OCI-LY1 (cell line): ENCODE measurements at regions not wholly inside any gene's neighbourhood (a gene's known extent, or its start where the extent isn't known, plus 50 kb on each side); places are given as distances from the start of the nearest gene placed in this dataset.

Source experiments
- H2AFZ ChIP-seq: fragments of 200-600 bp; sonication (generic), shearing (Covaris generic); 2 replicates; pipeline ENCODE4 v1.6.0; 2014; ENCODE audit warnings: antibody characterized with exemption, mild to moderate bottlenecking, low read length
- H3F3A ChIP-seq: fragments of 200-600 bp; sonication (generic), shearing (Covaris generic); 2 replicates; pipeline ENCODE4 v1.6.0; 2014; ENCODE audit warnings: mild to moderate bottlenecking, antibody characterized with exemption, low read length, moderate library complexity; ENCODE audit not compliant: insufficient read depth
- H3K27ac ChIP-seq: fragments of 200-600 bp; sonication (generic); 2 replicates; pipeline ENCODE4 v1.5.1; 2014; ENCODE audit warnings: low read length, mixed run types, mild to moderate bottlenecking, low read depth; ENCODE audit not compliant: poor library complexity, severe bottlenecking
- H3K27me3 ChIP-seq: fragments of 200-600 bp; sonication (generic); 2 replicates; pipeline ENCODE4 v1.6.0; 2014; ENCODE audit warnings: antibody characterized with exemption, mild to moderate bottlenecking, low read length, moderate library complexity; ENCODE audit not compliant: insufficient read depth
- H3K36me3 ChIP-seq: fragments of 200-600 bp; sonication (generic); 2 replicates; pipeline ENCODE4 v1.6.1; 2014; ENCODE audit warnings: mild to moderate bottlenecking, antibody characterized with exemption, low read length, moderate library complexity, mixed read lengths; ENCODE audit not compliant: insufficient read depth
- H3K4me1 ChIP-seq: fragments of 200-600 bp; sonication (generic); 2 replicates; pipeline ENCODE4 v1.5.1; 2014; ENCODE audit warnings: mild to moderate bottlenecking, low read length, moderate library complexity; ENCODE audit not compliant: insufficient read depth, severe bottlenecking
- H3K4me2 ChIP-seq: fragments of 200-600 bp; sonication (generic), shearing (Covaris generic); 2 replicates; pipeline ENCODE4 v1.6.1; 2014; ENCODE audit warnings: low read length
- H3K4me3 ChIP-seq: fragments of 200-600 bp; sonication (generic); 2 replicates; pipeline ENCODE4 v1.5.1; 2014; ENCODE audit warnings: low read length, low read depth, mild to moderate bottlenecking, mixed read lengths; ENCODE audit not compliant: poor library complexity, severe bottlenecking
- H3K79me2 ChIP-seq: fragments of 200-600 bp; shearing (Covaris generic); 2 replicates; pipeline ENCODE4 v1.6.1; 2016; ENCODE audit warnings: mixed run types, low read length, mixed read lengths; ENCODE audit not compliant: insufficient read depth
- H3K9ac ChIP-seq: fragments of 200-600 bp; sonication (generic), shearing (Covaris generic); 2 replicates; pipeline ENCODE4 v1.6.1; 2014; ENCODE audit warnings: mild to moderate bottlenecking, low read length, mixed read lengths
- H3K9me2 ChIP-seq: fragments of 200-600 bp; sonication (generic), shearing (Covaris generic); 2 replicates; pipeline ENCODE4 v1.6.1; 2014; ENCODE audit warnings: low read depth, mild to moderate bottlenecking, low read length, mixed read lengths
- H3K9me3 ChIP-seq: fragments of 200-600 bp; shearing (Covaris generic); 2 replicates; pipeline ENCODE4 v1.6.1; 2014; ENCODE audit warnings: low read length, mixed read lengths
- H4K20me1 ChIP-seq: fragments of 200-600 bp; sonication (generic), shearing (Covaris generic); 2 replicates; pipeline ENCODE4 v1.6.0; 2016; ENCODE audit warnings: mild to moderate bottlenecking, low read length; ENCODE audit not compliant: insufficient read depth
- EZH2 ChIP-seq: fragments of 200-600 bp; sonication (generic), shearing (Covaris generic); IDR thresholded peaks from 2 replicates; pipeline ENCODE4 v1.8.0; 2017; ENCODE audit warnings: borderline replicate concordance, mixed run types, mild to moderate bottlenecking, antibody characterized with exemption, low read length, moderate library complexity, mixed read lengths
- TF ChIP-seq, protein P1 (sequence below): fragments of 200-600 bp; sonication (generic), shearing (Covaris generic); IDR thresholded peaks from 2 replicates; pipeline ENCODE4 v1.5.1; 2017; ENCODE audit warnings: mild to moderate bottlenecking, antibody characterized with exemption, low read length, moderate library complexity, mixed read lengths

DNA sequence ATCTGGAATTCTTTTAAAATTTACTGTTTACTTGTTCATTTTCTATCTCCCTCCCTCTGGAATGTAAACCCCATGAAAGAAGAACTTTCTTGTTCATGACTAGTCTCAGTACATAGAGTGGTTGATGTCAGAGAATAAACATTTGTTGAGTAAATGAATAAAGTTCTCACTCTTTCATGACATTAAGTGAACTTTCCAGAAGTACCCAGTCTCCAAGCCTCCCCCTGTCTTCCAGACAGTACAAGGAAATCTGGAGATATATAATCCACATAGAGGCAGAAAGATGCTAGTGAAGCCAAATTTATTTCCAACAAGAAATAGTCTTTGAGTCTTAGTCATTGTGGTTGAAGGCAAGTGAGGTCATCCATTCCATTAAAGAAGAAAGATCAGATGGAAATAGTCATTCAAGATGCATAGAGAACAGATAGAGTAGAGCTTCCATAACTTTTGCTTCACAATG, 71.5 kb upstream of the GALNT15 start:
- no peak overlapping the region for H3K4me2 ChIP-seq
- no peaks in the 10 kb centered on the region for H3K9me2 ChIP-seq
- H3K4me1 ChIP-seq, result no peaks in the 10 kb centered on the region
- H2AFZ ChIP-seq, result no peak overlapping the region
- no peak overlapping the region for H3K27ac ChIP-seq
- H3F3A ChIP-seq, result no peaks in the 10 kb centered on the region
- no peaks in the 10 kb centered on the region for H3K9me3 ChIP-seq
- TF ChIP-seq, protein P1, sequence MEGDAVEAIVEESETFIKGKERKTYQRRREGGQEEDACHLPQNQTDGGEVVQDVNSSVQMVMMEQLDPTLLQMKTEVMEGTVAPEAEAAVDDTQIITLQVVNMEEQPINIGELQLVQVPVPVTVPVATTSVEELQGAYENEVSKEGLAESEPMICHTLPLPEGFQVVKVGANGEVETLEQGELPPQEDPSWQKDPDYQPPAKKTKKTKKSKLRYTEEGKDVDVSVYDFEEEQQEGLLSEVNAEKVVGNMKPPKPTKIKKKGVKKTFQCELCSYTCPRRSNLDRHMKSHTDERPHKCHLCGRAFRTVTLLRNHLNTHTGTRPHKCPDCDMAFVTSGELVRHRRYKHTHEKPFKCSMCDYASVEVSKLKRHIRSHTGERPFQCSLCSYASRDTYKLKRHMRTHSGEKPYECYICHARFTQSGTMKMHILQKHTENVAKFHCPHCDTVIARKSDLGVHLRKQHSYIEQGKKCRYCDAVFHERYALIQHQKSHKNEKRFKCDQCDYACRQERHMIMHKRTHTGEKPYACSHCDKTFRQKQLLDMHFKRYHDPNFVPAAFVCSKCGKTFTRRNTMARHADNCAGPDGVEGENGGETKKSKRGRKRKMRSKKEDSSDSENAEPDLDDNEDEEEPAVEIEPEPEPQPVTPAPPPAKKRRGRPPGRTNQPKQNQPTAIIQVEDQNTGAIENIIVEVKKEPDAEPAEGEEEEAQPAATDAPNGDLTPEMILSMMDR, result no peak
- no peak for TF ChIP-seq EZH2
- no peaks in the 10 kb centered on the region for H4K20me1 ChIP-seq
- no peak overlapping the region for H3K9ac ChIP-seq
- H3K79me2 ChIP-seq, result no peaks in the 10 kb centered on the region
- no peaks in the 10 kb centered on the region; the same call in 1 of the 2 replicates for H3K27me3 ChIP-seq
- H3K4me3 ChIP-seq, result no peak overlapping the region
- H3K36me3 ChIP-seq, result no peaks in the 10 kb centered on the region

- Histone ChIP-seq H3K27ac (no peak overlapping the region), H3K9me2 (no peaks in the 10 kb centered on the region), H3K27me3 (no peaks in the 10 kb centered on the region; the same call in 1 of the 2 replicates), H3K4me3 (no peak overlapping the region), H3K9me3 (no peaks in the 10 kb centered on the region), H3F3A (no peaks in the 10 kb centered on the region), H4K20me1 (no peaks in the 10 kb centered on the region), H3K4me2 (no peak overlapping the region), H3K79me2 (no peaks in the 10 kb centered on the region), H3K9ac (no peak overlapping the region), H3K4me1 (no peaks in the 10 kb centered on the region), H3K36me3 (no peaks in the 10 kb centered on the region), H2AFZ (no peak overlapping the region)
- TF ChIP-seq, protein P1, result no peak
- TF ChIP-seq EZH2, result no peak
Observed at GRCh38 chr3:16103472-16103871, 71.0 kb upstream of the GALNT15 start.

DNA sequence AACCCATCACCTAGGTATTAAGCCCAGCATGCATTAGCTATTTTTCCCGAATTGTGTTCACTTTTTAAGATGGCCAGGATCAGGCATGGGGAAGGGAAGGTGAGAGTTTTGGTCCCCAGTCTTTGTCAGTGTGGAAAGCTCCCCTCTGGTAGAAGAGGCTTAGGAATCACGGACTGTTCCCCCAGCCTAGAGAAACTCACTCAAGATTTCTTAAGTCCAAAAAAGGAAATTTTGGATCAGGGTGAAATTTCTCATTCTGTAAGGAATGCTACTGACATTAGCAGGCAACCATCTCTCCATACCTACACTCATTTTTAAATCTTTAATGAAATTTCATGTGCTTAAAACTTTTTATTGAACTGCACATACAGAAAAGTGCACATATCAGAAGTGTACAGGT, 70.3 kb upstream of the GALNT15 start:
- no peak overlapping the region for H3K27ac ChIP-seq

More for the DNA sequence above, 70.3 kb upstream of the GALNT15 start:
- no peak overlapping the region for H3K4me3 ChIP-seq
- no peak overlapping the region for H2AFZ ChIP-seq
- H3K79me2 ChIP-seq, result no peaks in the 10 kb centered on the region
- no peaks in the 10 kb centered on the region; the same call in 1 of the 2 replicates for H3K27me3 ChIP-seq
- no peaks in the 10 kb centered on the region for H4K20me1 ChIP-seq
- H3F3A ChIP-seq, result no peaks in the 10 kb centered on the region
- no peaks in the 10 kb centered on the region for H3K4me1 ChIP-seq
- TF ChIP-seq EZH2, result no peak
- TF ChIP-seq, protein P1, result no peak
- no peaks in the 10 kb centered on the region for H3K9me3 ChIP-seq
- H3K4me2 ChIP-seq, result no peak overlapping the region
- H3K36me3 ChIP-seq, result no peaks in the 10 kb centered on the region
- no peaks in the 10 kb centered on the region for H3K9me2 ChIP-seq
- H3K9ac ChIP-seq, result no peak overlapping the region
